ENCODE measurements at regions not wholly inside any gene's neighbourhood (a gene's known extent, or its start where the extent isn't known, plus 50 kb on each side); places are given as distances from the start of the nearest gene placed in this dataset.

DNA sequence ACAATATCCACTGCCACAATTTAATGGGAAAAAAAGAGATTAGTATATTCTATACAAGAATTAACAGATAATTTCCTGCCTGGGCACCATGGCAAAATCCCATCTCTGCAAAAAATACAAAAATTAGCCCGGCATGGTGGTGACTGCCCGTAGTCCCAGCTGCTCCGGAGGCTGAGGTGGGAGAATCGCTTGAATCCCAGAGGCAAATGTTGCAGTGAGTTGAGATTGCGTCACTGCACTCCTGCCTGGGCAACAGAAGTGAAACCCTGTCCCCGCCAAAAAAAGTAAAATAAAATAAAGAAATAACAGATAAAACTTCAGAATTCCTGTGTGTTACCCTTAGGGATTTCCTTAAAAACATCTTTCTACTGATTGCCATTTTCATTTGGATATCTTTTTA is 1194.8 kb upstream of the PIK3C3 start:
- TF ChIP-seq POLR2A (IDR thresholded peaks at IDR 0.05), result no peak
- TF ChIP-seq, protein P1, sequence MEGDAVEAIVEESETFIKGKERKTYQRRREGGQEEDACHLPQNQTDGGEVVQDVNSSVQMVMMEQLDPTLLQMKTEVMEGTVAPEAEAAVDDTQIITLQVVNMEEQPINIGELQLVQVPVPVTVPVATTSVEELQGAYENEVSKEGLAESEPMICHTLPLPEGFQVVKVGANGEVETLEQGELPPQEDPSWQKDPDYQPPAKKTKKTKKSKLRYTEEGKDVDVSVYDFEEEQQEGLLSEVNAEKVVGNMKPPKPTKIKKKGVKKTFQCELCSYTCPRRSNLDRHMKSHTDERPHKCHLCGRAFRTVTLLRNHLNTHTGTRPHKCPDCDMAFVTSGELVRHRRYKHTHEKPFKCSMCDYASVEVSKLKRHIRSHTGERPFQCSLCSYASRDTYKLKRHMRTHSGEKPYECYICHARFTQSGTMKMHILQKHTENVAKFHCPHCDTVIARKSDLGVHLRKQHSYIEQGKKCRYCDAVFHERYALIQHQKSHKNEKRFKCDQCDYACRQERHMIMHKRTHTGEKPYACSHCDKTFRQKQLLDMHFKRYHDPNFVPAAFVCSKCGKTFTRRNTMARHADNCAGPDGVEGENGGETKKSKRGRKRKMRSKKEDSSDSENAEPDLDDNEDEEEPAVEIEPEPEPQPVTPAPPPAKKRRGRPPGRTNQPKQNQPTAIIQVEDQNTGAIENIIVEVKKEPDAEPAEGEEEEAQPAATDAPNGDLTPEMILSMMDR (IDR thresholded peaks at IDR 0.05), result no peak
